Stomach (tissue), 8 donors: ENCODE measurements at regions not wholly inside any gene's neighbourhood (a gene's known extent, or its start where the extent isn't known, plus 50 kb on each side); places are given as distances from the start of the nearest gene placed in this dataset.
A peak's percentile ranks its signal among the peaks of the same experiment; 100 is the strongest.

ENCODE experiments used
- DNase-seq, 2 donors: peaks; one replicate each; pipeline versions ENCODE4 v3.0.0 to v3.0.0-alpha.2; 2013 to 2019
- H3K27ac ChIP-seq, 5 donors: fragments of 200-600 bp in 4 of 5; sonication (generic) in 4 of 5; one replicate each; pipeline ENCODE4 v1.5.1; 2013 to 2019; ENCODE audit warnings: mild to moderate bottlenecking in 1 of 5, moderate library complexity in 1 of 5
- H3K27me3 ChIP-seq, 3 donors: fragments of 200-600 bp; sonication (generic); one replicate each; pipeline ENCODE4 v1.5.1; 2017 to 2019; ENCODE audit warnings: mixed run types in 1 of 3
- H3K36me3 ChIP-seq, 4 donors: fragments of 200-600 bp; sonication (generic); 1 replicate in 3 of 4; 2 replicates in 1 of 4; pipeline ENCODE4 v1.5.1; 2016 to 2019
- H3K4me1 ChIP-seq, 4 donors: fragments of 200-600 bp; sonication (generic); one replicate each; pipeline ENCODE4 v1.5.1; 2016 to 2019
- H3K4me3 ChIP-seq, 4 donors: fragments of 200-600 bp; sonication (generic) in 3 of 4; one replicate each; pipeline ENCODE4 v1.5.1; 2016 to 2019; ENCODE audit warnings: mild to moderate bottlenecking in 1 of 4
- H3K9me3 ChIP-seq, 4 donors: fragments of 200-600 bp; sonication (generic); one replicate each; pipeline ENCODE4 v1.5.1; 2016 to 2019
- CTCF ChIP-seq, 7 experiments: fragments of 450-650 bp in 4 of 7; fragments of 200-600 bp in 3 of 7; sonication (generic) in 3 of 7; IDR thresholded peaks; one replicate each; pipeline ENCODE4 v1.5.1; 2016 to 2019; ENCODE audit warnings: antibody characterized with exemption in 7 of 7, control low read depth in 2 of 7, mild to moderate bottlenecking in 1 of 7
- EP300 ChIP-seq: sonication (generic); formaldehyde crosslinking; IDR thresholded peaks from one replicate; pipeline ENCODE4 v1.6.1; 2017; ENCODE audit warnings: antibody characterized with exemption
- POLR2A ChIP-seq, 4 donors: fragments of 450-650 bp; IDR thresholded peaks; one replicate each; pipeline ENCODE4 v1.6.1; 2016; ENCODE audit warnings: antibody characterized with exemption in 4 of 4, control low read depth in 2 of 4, mild to moderate bottlenecking in 1 of 4, moderate library complexity in 1 of 4
- POLR2AphosphoS5 ChIP-seq, 3 donors: sonication (generic); formaldehyde crosslinking; IDR thresholded peaks; one replicate each; pipeline ENCODE4 v1.6.1; 2016; ENCODE audit warnings: antibody characterized with exemption in 3 of 3
- WGBS, 5 donors: extraction: QIAGEN DNeasy Blood & Tissue Kit in 3 of 5; methylation state at CpG; one replicate each; pipeline versions ENCODE4 v1.1.5 to v1.1.7; 2013 to 2018; 5-methylcytosine and 5-hydroxymethylcytosine counted together
- intact Hi-C: fragments of 100-400 bp; cut with DNase I; formaldehyde crosslinking; loops from one replicate; pipeline ENCODE4 v1.15.1; 2023; ENCODE audit warnings: low total_unique reads
- donor health status: healthy with polysubstance abuse.
- donor health status: Bipolar disorder and iron deficiency.
- donor health status: healthy.

- no peaks in the 10 kb centered on the region for H3K9me3 ChIP-seq
- H3K4me1 ChIP-seq = no peaks in the 10 kb centered on the region
- H3K27me3 ChIP-seq = no peaks in the 10 kb centered on the region
- 41 to 54% (median 45%) methylated on average over 7 of the region's 7 CpGs for WGBS, 5 donors
- H3K36me3 ChIP-seq = no peaks in the 10 kb centered on the region
- no peak overlapping the region for H3K27ac ChIP-seq
- no peak overlapping the region for H3K4me3 ChIP-seq
- intact Hi-C loops = no loop called here
- peak in 1 of 2 donors; percentile 7 for DNase-seq
- TF ChIP-seq CTCF (IDR thresholded peaks at IDR 0.05) = no peak
- TF ChIP-seq EP300 = no peak
- no peak for TF ChIP-seq POLR2AphosphoS5 (IDR thresholded peaks at IDR 0.05)
- TF ChIP-seq POLR2A (IDR thresholded peaks at IDR 0.05) = no peak
Measured at GRCh38 chr5:164998590-164998989, 1493.2 kb downstream of the MAT2B start.

- Histone ChIP-seq H3K36me3 (no peaks in the 10 kb centered on the region), H3K4me1 (no peaks in the 10 kb centered on the region), H3K4me3 (no peak overlapping the region), H3K9me3 (no peaks in the 10 kb centered on the region), H3K27ac (no peak overlapping the region), H3K27me3 (no peaks in the 10 kb centered on the region)
- TF ChIP-seq CTCF (IDR thresholded peaks at IDR 0.05) = no peak
- no peak for TF ChIP-seq POLR2A (IDR thresholded peaks at IDR 0.05)
- no peak for TF ChIP-seq POLR2AphosphoS5 (IDR thresholded peaks at IDR 0.05)
- TF ChIP-seq EP300 = no peak
- 56 to 79% (median 75%) methylated on average over 5 of the region's 5 CpGs for WGBS, 5 donors
- intact Hi-C loops = no loop called here
- DNase-seq = peak in 1 of 2 donors; percentile 2
Measured at GRCh38 chr5:165000479-165001190, 1495.2 kb downstream of the MAT2B start.

GRCh38 chr5:165003283-165003682 is 1497.9 kb downstream of the MAT2B start:
- DNase-seq = no peak
- H3K4me3 ChIP-seq = no peak overlapping the region
- WGBS, 5 donors = 47 to 75% (median 69%) methylated on average over 3 of the region's 3 CpGs
- H3K4me1 ChIP-seq = no peaks in the 10 kb centered on the region
- no peaks in the 10 kb centered on the region for H3K27me3 ChIP-seq
- H3K36me3 ChIP-seq = no peaks in the 10 kb centered on the region
- TF ChIP-seq EP300 = no peak
- no peak for TF ChIP-seq POLR2A (IDR thresholded peaks at IDR 0.05)
- no peak for TF ChIP-seq POLR2AphosphoS5 (IDR thresholded peaks at IDR 0.05)
- TF ChIP-seq CTCF (IDR thresholded peaks at IDR 0.05) = no peak
- no peaks in the 10 kb centered on the region for H3K9me3 ChIP-seq
- no peak overlapping the region for H3K27ac ChIP-seq
- intact Hi-C loops = no loop called here

GRCh38 chr5:165004175-165004574 is 1498.8 kb downstream of the MAT2B start:
- Histone ChIP-seq H3K27ac (no peak overlapping the region), H3K9me3 (no peaks in the 10 kb centered on the region), H3K4me3 (no peak overlapping the region), H3K4me1 (no peaks in the 10 kb centered on the region), H3K27me3 (no peaks in the 10 kb centered on the region), H3K36me3 (no peaks in the 10 kb centered on the region)
- TF ChIP-seq EP300 (no peak), POLR2AphosphoS5 (IDR thresholded peaks at IDR 0.05) (no peak), CTCF (IDR thresholded peaks at IDR 0.05) (no peak)
- DNase-seq = no peak
- WGBS, 5 donors = 77 to 90% (median 83%) methylated on average over 2 of the region's 2 CpGs
- intact Hi-C loops = no loop called here
